ENCODE measurements at regions not wholly inside any gene's neighbourhood (a gene's known extent, or its start where the extent isn't known, plus 50 kb on each side); places are given as distances from the start of the nearest gene placed in this dataset.

GRCh38 chr12:127268706-127269425, 998.1 kb upstream of the TMEM132C start:
- no peak for DNase-seq

GRCh38 chr12:127270193-127270592, 996.8 kb upstream of the TMEM132C start:
- DNase-seq, result no peak

- no peak for DNase-seq
These were observed 995.2 kb upstream of the TMEM132C start for GRCh38 chr12:127271776-127272175.

GRCh38 chr12:127272864-127273263, 994.1 kb upstream of the TMEM132C start:
- DNase-seq, result no peak

- DNase-seq, result no peak
These were observed 993.3 kb upstream of the TMEM132C start for GRCh38 chr12:127273626-127274025.

- no peak for DNase-seq
These were observed 991.6 kb upstream of the TMEM132C start for GRCh38 chr12:127275416-127275815.

GRCh38 chr12:127277882-127278281, 989.1 kb upstream of the TMEM132C start:
- DNase-seq, result no peak

- no peak for DNase-seq
These were observed 988.6 kb upstream of the TMEM132C start for GRCh38 chr12:127278351-127278750.

- DNase-seq, result peak; percentile 34
These were observed 986.3 kb upstream of the TMEM132C start for GRCh38 chr12:127280393-127281275.

GRCh38 chr12:127282786-127283565, 984.0 kb upstream of the TMEM132C start:
- no peak for DNase-seq

GRCh38 chr12:127284021-127284420, 982.9 kb upstream of the TMEM132C start:
- no peak for DNase-seq

- DNase-seq, result no peak
These were observed 982.0 kb upstream of the TMEM132C start for GRCh38 chr12:127284870-127285431.

- no peak for DNase-seq
These were observed 980.7 kb upstream of the TMEM132C start for GRCh38 chr12:127286281-127286680.

GRCh38 chr12:127287256-127287655, 979.7 kb upstream of the TMEM132C start:
- DNase-seq, result no peak

GRCh38 chr12:127290251-127290650, 976.7 kb upstream of the TMEM132C start:
- no peak for DNase-seq

- DNase-seq, result no peak
These were observed 974.2 kb upstream of the TMEM132C start for GRCh38 chr12:127292736-127293135.

GRCh38 chr12:127293507-127294310, 973.3 kb upstream of the TMEM132C start:
- DNase-seq, result peak; percentile 4

GRCh38 chr12:127294651-127295210, 972.2 kb upstream of the TMEM132C start:
- DNase-seq, result no peak

- no peak for DNase-seq
These were observed 971.3 kb upstream of the TMEM132C start for GRCh38 chr12:127295630-127296029.

- no peak for DNase-seq
These were observed 970.4 kb upstream of the TMEM132C start for GRCh38 chr12:127296591-127296990.

GRCh38 chr12:127297327-127297726, 969.6 kb upstream of the TMEM132C start:
- DNase-seq, result no peak

- no peak for DNase-seq
These were observed 966.9 kb upstream of the TMEM132C start for GRCh38 chr12:127300075-127300474.
